HG02943 (cell line): ENCODE measurements at regions not wholly inside any gene's neighbourhood (a gene's known extent, or its start where the extent isn't known, plus 50 kb on each side); places are given as distances from the start of the nearest gene placed in this dataset.

Source experiments
- ATAC-seq: cut with Tn5 transposase; IDR thresholded peaks from one replicate; pipeline ENCODE4 v1.9.1; 2021; ENCODE audit warnings: mild to moderate bottlenecking, low read depth, moderate library complexity; ENCODE audit not compliant: unreplicated experiment

DNA sequence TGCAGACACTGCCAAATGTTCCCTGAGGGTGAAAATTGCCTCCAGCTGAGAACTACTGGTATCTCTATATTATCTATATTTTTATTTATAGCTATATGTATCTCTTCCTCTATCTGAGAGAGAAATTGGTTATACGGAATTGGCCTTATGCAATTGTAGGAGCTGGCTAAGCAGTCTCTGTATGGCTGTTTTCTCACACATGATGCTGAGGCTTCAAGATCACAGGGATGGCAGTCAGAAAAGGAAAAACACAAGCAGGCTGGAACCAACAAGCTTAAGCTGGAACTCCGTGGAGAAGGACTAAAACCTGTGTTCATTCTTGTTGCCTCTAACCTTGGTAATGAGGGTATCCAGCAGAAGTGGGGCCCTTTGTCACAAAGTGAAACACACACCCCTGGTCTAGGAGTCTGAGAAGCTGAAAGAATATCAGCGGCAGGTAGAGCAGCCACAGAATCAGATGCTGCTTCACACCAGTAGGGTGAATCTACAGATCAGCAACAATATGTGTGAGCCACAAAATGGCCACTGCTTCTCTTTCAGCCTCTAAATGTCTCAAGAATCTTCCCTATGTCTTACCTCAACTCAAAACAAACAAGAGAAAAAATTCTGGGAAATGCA is 166.5 kb upstream of the PPP1R2C start:
- peak; percentile 1 for ATAC-seq

DNA sequence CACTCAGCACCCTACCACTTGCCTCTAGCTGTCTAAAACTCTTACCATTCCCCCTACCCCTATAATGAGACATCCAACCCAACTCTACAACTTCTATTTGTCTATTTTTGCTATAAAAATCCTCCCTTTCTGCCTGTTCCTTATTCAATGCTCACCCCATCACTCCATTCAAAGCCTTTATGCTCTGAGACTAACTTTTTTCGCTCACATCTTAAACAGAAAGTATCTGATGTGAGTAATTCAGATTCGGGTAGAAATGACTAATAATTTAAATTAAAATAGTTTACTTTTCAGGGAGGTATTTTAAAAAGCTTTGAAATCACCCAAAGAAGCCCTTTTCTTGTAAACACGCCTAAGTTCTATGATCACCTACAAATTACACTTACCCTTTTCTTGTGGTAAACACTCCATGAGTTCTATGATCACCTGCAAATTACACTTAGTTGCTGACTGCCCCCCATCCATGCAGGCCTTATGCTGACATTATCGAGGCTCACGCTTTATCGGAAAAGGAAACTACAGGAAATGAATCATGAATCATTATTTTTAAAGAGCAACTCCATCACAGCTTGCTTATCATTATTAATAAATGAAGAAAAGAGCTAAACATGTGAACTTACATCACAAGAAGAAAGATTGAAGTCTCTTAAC is 168.7 kb upstream of the PPP1R2C start:
- no peak for ATAC-seq

DNA sequence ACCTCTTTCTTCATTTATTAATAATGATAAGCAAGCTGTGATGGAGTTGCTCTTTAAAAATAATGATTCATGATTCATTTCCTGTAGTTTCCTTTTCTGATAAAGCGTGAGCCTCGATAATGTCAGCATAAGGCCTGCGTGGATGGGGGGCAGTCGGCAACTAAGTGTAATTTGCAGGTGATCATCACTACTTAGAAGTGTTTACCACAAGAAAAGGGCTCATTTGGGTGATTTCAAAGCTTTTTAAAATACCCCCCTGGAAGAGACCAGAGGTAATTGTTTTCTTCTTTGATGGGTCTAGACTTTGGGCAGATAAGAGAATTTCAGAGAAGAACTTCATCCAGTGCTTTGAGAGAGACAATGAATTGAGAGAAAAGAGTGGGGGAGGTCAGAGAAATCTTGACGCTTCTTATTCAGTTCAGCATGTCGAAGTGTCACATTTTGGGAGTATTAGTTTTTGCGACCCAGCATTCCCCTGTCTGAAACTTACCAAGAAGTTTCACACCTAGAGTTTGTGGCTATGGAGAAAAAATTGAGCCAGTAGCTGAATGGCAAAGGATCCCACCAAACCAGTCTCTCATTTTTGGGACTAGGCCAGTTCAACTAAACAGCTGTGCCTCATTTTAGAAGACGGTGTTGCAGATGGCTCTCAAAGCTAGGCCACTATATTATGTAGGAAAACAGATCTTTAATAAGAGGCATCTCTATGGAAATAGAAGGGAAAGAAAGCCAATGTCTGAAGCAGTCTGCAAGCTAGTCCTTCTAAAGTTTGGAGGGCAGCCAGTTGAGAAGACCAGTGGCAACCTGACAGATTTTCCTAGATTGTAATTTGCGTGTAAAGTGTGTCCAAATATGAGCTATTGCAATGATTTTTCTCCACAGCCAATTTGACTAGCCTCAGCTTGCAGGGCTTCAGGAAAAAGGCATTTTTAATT is 171.0 kb upstream of the PPP1R2C start:
- no peak for ATAC-seq

DNA sequence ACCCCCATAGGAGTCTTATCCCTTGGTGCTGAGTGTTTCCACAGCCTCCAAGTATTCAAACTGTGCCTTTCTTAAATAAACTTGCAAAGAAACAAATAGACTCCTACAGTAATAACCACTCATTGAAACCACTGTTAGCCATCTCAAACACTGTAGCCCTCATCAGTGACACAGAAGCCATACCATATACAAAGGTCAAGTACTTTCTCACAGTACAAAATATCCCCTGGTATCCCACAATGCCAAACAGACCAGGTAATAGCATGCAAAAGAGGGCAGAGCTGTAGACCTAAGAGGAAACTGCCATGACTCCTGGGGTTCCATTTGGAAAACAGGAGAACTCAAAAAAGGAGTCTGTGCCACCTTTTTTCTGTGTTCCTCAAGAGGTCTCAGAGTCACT is 173.8 kb upstream of the PPP1R2C start:
- no peak for ATAC-seq

DNA sequence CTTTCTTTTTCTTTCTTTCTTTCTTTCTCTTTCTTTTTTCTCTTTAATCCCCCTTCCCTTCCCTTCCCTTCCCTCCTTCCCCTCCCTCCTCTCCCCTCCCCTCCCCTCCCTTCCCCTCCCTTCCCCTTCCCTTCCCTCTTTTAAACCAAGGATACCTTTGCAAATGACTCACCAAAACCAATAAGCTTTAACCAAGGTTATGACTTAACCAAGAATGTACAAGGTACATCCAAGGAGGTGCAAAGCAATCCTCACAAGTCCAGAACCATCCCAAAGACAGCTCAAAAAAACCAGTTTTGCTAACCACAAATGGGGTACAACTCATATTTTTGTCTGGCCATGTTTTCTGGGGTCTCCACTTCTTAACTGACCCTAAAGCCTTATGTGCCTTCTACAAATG is 174.7 kb upstream of the PPP1R2C start:
- ATAC-seq = no peak

DNA sequence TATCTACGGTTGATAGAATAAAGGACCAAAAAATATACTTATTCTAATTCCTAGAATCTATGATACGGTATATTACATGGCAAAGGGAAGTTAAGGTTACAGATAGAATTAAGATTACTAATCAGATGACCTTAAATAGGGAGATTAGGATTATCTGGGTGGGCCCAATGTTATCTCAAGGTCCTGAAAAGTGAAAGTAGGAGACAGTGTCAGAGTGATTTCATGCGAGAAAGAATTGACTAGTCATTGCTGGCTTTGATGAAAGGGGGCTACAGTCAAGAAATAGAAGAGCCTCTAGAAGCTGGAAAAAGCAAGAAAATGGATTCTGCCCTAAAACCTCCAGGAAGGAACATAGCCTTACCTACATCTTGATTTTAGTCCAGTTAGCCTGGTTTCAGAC is 176.9 kb upstream of the PPP1R2C start:
- peak; percentile 29 for ATAC-seq

DNA sequence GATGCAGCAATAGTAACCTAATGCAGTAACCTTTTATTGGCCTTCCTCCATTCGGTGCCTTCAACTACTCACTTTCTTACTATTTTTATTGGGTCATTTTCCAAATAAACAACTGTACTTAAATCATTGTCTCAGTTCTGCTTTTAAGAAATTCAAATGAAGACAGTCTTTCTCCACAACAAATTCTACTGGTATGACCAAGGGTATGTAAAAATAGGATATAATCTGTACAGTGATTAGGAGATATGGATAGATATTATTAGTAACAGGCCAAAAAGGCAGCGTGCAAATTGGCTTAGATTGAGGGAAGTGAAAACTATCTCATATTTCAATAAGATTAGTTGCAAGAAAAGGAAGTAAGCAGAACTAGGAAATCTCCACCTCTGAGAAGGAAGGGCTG is 177.4 kb upstream of the PPP1R2C start:
- ATAC-seq = peak; percentile 66

DNA sequence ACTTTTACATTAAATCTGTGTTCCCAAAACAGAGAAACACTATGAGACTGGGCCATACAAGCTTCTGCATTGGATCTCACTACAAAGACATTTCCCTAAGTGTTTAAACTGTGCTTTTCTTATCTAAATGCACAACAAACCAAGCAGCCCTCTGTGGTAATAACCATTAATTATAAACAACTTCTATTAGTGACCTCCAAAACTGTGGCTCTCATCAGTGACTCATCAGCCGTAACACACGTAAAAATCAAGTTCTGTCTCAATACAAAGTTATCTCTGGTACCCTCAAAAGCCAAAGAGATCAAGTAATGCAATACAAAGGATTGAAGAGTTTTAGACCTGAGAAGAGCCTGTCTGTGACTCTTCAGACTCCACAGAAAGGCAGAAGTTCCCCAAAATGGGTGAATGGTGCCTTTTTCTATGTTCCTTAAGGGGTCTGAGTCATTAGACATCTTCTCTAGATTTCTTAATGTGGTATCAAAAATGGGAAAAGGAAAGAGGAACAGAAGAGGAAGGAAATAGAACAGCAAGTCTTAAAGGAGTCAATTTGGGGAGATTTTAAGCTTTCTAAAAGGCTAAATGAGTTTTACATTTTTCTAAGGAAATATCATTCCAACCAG is 189.8 kb upstream of the PPP1R2C start:
- ATAC-seq = no peak

DNA sequence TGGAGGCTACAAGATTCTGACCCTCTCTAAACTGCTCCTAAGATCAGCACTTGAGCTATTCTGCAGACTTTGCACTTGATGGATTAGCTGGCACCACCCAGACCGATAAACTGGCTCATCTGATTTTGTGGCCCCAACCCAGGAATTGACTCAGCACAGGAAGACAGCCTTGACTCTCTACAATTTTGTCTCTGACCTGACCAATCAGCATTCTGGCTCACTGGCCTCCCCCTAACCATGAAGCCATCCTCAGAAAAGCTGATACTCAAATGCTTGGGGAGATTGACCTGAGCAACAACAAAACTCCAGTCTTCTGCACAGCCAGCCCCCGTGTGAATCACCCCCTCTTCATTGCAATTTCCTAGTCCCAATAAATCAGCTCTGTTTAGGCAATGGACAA is 195.4 kb upstream of the PPP1R2C start:
- ATAC-seq = no peak

DNA sequence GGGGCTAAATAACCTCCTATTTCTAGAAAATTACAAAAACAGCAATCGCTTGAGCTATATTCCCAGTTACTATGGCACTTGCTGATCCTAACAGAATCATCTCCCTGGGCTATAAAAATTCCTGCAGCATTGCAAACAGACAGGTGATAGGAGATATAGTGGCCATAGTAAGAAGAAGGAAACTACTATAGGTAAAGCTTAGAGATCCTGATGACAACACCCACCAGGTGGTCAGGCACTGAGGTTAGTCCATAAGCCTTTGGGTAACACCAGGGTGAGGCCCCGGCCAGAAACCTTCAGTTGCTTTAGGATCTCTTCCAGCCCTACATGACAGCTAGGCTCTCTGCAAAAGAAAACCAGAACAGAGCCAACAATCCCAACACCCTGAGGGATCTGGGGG is 197.9 kb upstream of the PPP1R2C start:
- ATAC-seq = no peak

DNA sequence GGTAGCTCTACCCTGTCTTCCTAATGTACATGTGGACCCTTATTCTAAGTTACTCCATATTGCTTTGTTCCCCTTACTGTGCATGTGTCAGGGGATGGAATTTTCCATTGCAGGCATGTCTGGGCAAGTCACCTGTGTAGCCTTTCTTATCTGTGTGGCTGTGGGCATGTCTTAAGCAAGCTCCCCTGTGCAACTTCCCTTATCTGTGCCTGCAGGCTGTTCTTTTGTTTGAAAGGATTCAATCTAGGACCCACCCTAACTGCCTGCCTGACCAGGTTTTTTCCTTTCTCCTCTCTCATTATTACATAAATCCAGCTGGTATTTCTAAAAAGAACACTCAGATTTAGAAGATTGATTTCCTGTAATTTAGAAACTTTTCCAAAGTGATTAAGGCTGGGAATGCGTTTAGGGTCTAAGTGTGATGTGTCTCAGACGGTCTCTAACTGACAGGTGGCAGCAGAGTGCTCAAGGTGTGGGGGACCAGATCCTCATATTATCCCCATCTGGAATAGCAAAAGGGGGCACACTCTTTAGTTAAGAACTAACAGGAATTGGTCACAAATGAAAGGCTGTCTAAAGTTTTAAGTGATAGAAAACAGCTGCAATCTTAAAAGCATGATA is 198.9 kb upstream of the PPP1R2C start:
- no peak for ATAC-seq

DNA sequence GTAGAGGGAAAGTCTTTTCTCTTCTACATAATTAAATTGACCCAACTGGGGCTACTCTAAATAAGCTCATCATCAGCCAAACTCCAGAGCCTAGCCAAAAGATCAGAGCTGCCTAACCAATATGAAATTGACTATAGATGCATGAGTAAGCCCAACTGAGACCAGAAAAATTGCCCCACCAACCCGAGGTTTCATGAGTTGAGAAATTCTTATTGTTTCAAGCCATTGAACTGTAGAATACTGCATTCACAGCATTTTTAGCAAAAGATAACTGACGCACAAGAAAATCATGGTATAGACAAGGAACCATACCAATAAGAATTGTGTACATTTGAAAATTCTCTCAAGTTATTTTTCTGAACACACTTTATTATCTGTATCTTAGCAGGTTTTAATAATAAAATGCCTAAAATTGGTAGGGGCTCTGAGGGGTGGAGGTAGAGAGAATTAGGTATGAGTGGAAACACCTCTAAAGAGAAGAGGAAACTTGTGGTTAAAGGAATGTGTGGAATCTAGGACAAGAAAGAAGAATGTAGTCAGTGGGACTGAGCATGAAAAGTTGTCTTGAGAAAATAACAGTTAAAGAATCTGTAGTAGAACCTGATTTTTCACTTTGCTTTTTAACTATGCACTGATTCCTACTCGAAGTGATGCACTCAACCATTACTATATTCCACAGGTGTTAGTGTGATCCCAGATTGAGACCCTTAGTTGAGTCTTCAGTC is 200.9 kb upstream of the PPP1R2C start:
- no peak for ATAC-seq

DNA sequence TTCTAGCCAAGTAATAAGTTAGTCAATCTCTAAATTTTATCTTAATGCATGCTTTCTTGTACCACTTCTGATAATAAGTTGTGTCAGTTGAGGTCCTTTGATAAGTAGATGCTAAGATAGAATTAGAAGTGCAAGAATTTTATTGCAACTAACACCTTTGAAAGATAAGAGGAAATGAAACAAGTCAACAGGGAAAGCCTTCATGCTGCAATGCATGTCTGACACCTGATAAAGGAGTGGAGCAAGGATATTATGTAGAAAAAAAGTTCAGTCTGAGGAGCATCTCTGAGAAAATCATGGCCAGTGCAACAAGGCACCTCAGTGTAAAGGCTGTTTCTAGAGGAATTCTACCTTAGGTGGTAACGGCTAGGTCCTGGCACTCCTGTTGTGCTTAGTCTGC is 210.7 kb upstream of the PPP1R2C start:
- ATAC-seq = no peak

DNA sequence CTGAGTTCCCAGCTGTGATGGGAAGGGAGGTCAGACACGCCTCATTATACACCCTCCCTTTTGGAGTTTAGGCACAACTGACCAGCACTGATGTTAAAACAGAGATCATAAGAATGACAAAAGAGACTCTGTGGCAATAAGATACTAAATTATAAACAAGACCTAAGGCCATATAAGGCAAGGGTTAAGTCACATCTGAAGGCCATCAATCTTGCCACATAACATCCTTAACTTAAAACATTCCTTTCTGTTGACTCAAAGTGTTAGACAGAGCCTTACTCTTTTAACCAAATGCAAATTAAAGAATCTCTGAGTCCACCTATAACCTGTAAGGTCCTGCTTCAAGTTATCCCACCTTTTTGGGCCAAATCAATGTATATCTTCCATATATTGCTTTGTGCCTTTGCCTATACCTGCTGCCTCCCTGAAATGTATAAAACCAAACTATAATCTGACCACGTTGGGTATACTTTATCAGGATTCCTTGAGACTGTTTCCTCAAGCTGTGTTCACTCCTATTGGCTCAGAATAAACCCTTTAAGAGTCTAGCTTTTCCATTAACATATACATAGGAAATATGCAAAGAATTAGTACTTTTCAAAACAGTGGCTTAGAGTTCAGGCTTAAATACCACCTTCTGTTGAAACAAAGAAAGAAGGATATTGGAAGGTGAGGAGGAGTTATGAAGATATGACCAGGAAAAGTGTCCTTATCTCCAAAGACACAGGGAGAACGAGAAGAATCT is 214.4 kb upstream of the PPP1R2C start:
- ATAC-seq = no peak

DNA sequence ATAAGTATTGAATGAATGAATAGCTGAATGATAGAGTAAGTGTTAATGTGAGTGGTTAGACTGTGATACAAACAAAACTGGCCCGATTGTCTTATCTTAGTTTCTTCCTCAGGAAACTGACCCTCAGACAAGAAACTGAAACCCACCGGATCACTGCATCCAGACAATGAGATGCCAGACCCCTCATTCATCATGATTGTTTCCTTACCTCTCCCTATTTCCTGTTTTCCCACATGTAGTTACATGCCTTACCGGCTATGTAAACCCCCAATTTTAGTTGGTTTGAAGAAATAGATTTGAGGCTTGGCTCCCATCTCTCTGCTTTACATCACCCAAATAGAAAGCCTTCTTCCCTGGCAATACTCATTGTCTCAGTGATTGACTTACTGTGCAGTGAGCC is 218.9 kb upstream of the PPP1R2C start:
- ATAC-seq = no peak

DNA sequence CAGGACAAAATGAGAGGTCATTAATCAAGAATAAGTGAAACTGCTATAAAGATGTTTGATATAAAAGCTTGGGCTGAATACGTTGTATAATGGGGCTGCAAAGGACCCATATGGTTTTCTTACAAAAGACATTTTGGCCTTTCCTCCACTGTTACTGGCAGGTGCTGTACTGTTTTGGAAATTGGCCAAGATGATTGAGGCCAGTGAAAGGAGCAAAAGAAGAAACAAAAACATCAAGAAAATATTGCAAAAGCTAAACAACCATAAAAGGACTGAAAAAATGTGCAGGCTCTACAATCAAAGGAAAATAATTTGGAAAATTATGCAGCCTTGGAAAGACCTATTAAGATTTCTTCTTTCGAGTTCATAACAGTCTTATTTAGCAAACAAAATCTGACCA is 222.2 kb upstream of the PPP1R2C start:
- no peak for ATAC-seq

DNA sequence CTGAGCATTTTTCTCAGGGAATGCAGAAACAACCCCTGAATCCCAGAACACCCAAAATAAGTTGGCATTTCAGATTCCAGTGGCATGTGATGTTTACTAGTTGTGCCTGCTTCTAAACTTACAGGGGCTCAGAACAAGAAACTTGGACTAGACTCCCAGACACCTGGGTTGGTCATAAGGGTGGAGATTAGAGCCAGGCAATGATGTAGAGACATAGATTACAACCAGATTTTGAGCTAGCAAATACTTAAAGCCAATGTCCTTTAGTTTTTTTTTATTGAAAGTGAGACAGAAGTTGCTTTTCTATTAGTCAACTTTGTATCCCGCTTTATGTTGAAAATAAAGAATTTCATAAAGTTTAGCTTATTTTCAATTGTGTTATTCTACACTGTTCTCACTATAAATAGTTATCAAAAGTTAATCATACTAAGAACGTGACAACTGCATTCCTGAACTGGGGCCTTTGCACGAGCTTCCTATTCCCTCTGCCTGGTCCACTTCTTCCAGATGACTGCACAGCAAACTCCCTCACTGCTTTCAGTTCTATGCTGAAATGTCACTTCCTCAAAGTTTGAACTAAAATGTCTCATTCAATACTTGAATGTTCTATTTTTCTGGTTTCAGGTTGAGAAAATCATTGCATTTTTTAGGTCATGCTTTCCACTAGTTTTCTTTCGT is 224.7 kb upstream of the PPP1R2C start:
- no peak for ATAC-seq

DNA sequence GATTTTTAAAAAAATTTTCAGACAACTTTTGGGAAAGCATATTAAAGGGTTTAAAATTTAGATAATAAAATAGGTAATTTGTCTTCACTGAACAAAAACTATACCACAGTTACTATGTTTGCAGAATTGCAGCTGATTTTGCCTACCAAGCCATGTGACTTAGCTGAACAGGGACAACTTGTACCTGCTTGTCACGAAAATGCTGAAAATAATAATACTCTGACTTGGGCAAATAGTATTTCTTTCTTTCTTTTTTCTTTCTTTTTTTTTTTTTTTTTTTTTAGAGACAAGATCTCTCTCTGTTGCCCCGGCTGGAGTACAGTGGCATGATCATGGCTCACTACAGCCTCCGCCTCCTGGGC is 225.2 kb upstream of the PPP1R2C start:
- no peak for ATAC-seq

DNA sequence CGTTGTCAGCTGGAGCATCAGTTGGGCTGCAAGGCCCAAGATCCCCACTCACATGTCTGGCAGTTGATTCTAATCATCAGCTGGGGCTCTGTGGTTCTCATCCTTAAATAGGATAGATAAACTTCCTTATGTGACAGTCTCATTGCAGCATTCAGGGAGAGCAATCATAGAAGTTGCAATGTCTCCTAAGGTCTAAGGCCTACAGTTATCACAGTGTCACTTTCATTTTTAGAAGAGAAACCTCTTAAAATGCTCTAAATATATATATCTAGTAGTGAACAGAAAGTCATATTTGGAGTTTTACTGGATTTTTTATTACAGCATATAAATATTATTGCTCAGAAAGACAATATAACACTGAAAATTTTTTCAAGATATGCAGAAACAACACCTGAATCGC is 226.0 kb upstream of the PPP1R2C start:
- no peak for ATAC-seq
